Trophoblast cell (in vitro differentiated cells and primary cell): ENCODE measurements at regions not wholly inside any gene's neighbourhood (a gene's known extent, or its start where the extent isn't known, plus 50 kb on each side); places are given as distances from the start of the nearest gene placed in this dataset.
"Not testable (repeated sequence)": the region's sequence is repeated elsewhere in the genome, so short reads cannot be mapped to it uniquely, and the experiment has no call there.

ENCODE experiments used
- DNase-seq, 2 donors: peaks; one replicate each; pipeline ENCODE4 v3.0.0-alpha.2; 2016
- H2AFZ ChIP-seq: 2 replicates; pipeline ENCODE4 v1.6.1; 2013; ENCODE audit warnings: low read length, moderate library complexity, mild to moderate bottlenecking; ENCODE audit not compliant: insufficient read depth, poor library complexity
- H2AK5ac ChIP-seq: 2 replicates; pipeline ENCODE4 v1.6.1; 2013; ENCODE audit warnings: mild to moderate bottlenecking, low read length
- H2BK120ac ChIP-seq: 2 replicates; pipeline ENCODE4 v1.6.1; 2013; ENCODE audit warnings: low read length, mild to moderate bottlenecking, moderate library complexity; ENCODE audit not compliant: insufficient read depth, poor library complexity
- H2BK12ac ChIP-seq: 2 replicates; pipeline ENCODE4 v1.6.1; 2013; ENCODE audit warnings: mild to moderate bottlenecking, low read length, moderate library complexity
- H2BK5ac ChIP-seq: 2 replicates; pipeline ENCODE4 v1.6.1; 2013; ENCODE audit warnings: low read length, low read depth, moderate library complexity, mild to moderate bottlenecking; ENCODE audit not compliant: poor library complexity
- H3K14ac ChIP-seq: 2 replicates; pipeline ENCODE4 v1.6.1; 2013; ENCODE audit warnings: mild to moderate bottlenecking, low read length
- H3K18ac ChIP-seq: 2 replicates; pipeline ENCODE4 v1.6.1; 2013; ENCODE audit warnings: mild to moderate bottlenecking, low read length
- H3K23ac ChIP-seq: 2 replicates; pipeline ENCODE4 v1.6.1; 2013; ENCODE audit warnings: low read length
- H3K27ac ChIP-seq: 2 replicates; pipeline ENCODE4 v1.5.1; 2013; ENCODE audit warnings: low read depth, mild to moderate bottlenecking, inconsistent platforms, low read length, moderate library complexity
- H3K27me3 ChIP-seq: 2 replicates; pipeline ENCODE4 v1.6.1; 2013; ENCODE audit warnings: inconsistent platforms, mild to moderate bottlenecking, low read length, moderate library complexity; ENCODE audit not compliant: insufficient read depth
- H3K36me3 ChIP-seq, 2 experiments: 1 replicate in 1 of 2; 2 replicates in 1 of 2; pipeline ENCODE4 v1.6.1; 2013; ENCODE audit warnings: low read length in 2 of 2, mild to moderate bottlenecking in 2 of 2, moderate library complexity in 1 of 2; ENCODE audit not compliant: insufficient read depth in 2 of 2, control insufficient read depth in 1 of 2
- H3K4ac ChIP-seq: 2 replicates; pipeline ENCODE4 v1.6.1; 2013; ENCODE audit warnings: low read depth, mild to moderate bottlenecking, low read length, moderate library complexity
- H3K4me1 ChIP-seq, 2 experiments: 1 replicate in 1 of 2; 2 replicates in 1 of 2; pipeline ENCODE4 v1.6.1; 2013; ENCODE audit warnings: low read length in 2 of 2, mild to moderate bottlenecking in 2 of 2, moderate library complexity in 1 of 2; ENCODE audit not compliant: insufficient read depth in 2 of 2, control insufficient read depth in 1 of 2
- H3K4me2 ChIP-seq: 2 replicates; pipeline ENCODE4 v1.6.1; 2013; ENCODE audit warnings: inconsistent platforms, mild to moderate bottlenecking, low read length, moderate library complexity
- H3K4me3 ChIP-seq: 2 replicates; pipeline ENCODE4 v1.5.1; 2013; ENCODE audit warnings: mild to moderate bottlenecking, low read depth, low read length, inconsistent platforms
- H3K79me1 ChIP-seq: one replicate; pipeline ENCODE4 v1.6.1; 2013; ENCODE audit warnings: low read length
- H3K79me2 ChIP-seq: 2 replicates; pipeline ENCODE4 v1.6.1; 2013; ENCODE audit warnings: low read length, mild to moderate bottlenecking; ENCODE audit not compliant: control insufficient read depth, insufficient read depth, poor library complexity
- H3K9ac ChIP-seq: 2 replicates; pipeline ENCODE4 v1.6.1; 2013; ENCODE audit warnings: mild to moderate bottlenecking, low read length
- H3K9me3 ChIP-seq: 2 replicates; pipeline ENCODE4 v1.6.1; 2013; ENCODE audit warnings: low read depth, mild to moderate bottlenecking, control low read depth, inconsistent platforms, low read length; ENCODE audit not compliant: insufficient read depth
- H4K12ac ChIP-seq: 2 replicates; pipeline ENCODE4 v1.6.1; 2013; ENCODE audit warnings: low read depth, mild to moderate bottlenecking, low read length, moderate library complexity
- H4K8ac ChIP-seq: 2 replicates; pipeline ENCODE4 v1.6.1; 2013; ENCODE audit warnings: low read depth, mild to moderate bottlenecking, low read length, moderate library complexity
- H4K91ac ChIP-seq: one replicate; pipeline ENCODE4 v1.6.1; 2013; ENCODE audit warnings: low read depth, mild to moderate bottlenecking, low read length, moderate library complexity
- WGBS: extraction: QIAGEN DNeasy Blood & Tissue Kit; methylation state at CpG from one replicate; pipeline ENCODE4 v1.1.7; 2013; ENCODE audit warnings: missing lambda C conversion rate; ENCODE audit not compliant: insufficient read length, insufficient coverage; ENCODE audit errors: extremely low coverage; 5-methylcytosine and 5-hydroxymethylcytosine counted together

GRCh38 chr15:98549003-98549402 lies 99.3 kb upstream of the IGF1R start:
- Histone ChIP-seq H3K27ac (no peak overlapping the region), H2BK12ac (no peak overlapping the region), H3K4me2 (peak overlapping the region; percentile 90), H3K18ac (no peak overlapping the region), H2BK5ac (no peak overlapping the region), H3K23ac (no peak overlapping the region), H3K79me1 (peaks cover 3% of the 10 kb centered on the region), H3K14ac (no peak overlapping the region), H3K9ac (no peak overlapping the region), H3K27me3 (peaks cover 15% of the 10 kb centered on the region), H4K91ac (no peak overlapping the region), H3K79me2 (no peaks in the 10 kb centered on the region), H3K36me3 (no peaks in the 10 kb centered on the region), H3K9me3 (peaks cover 5% of the 10 kb centered on the region), H2BK120ac (no peak overlapping the region), H2AK5ac (no peak overlapping the region), H3K4ac (no peak overlapping the region), H3K4me3 (no peak overlapping the region), H3K4me1 (peaks cover 5 to 12% of the 10 kb centered on the region in 2 experiments), H4K12ac (no peak overlapping the region), H2AFZ (peak overlapping the region; percentile 40), H4K8ac (no peak overlapping the region)
- no peak for DNase-seq
- no CpG with 5 or more reads among the region's 11 CpGs for WGBS

GRCh38 chr15:98549741-98550140 lies 98.6 kb upstream of the IGF1R start:
- H3K27ac ChIP-seq = no peak overlapping the region
- no peak overlapping the region for H2AK5ac ChIP-seq
- H3K79me2 ChIP-seq = no peaks in the 10 kb centered on the region
- H3K18ac ChIP-seq = no peak overlapping the region
- H3K4me1 ChIP-seq = peaks cover 5 to 12% of the 10 kb centered on the region in 2 experiments
- H4K12ac ChIP-seq = no peak overlapping the region
- no peak overlapping the region for H3K23ac ChIP-seq
- no peak overlapping the region for H3K14ac ChIP-seq
- H3K4ac ChIP-seq = no peak overlapping the region
- no peaks in the 10 kb centered on the region for H3K36me3 ChIP-seq
- no peak overlapping the region for H3K4me3 ChIP-seq
- H4K91ac ChIP-seq = no peak overlapping the region
- H3K79me1 ChIP-seq = peaks cover 3% of the 10 kb centered on the region
- no CpG with 5 or more reads among the region's 26 CpGs for WGBS
- H2BK5ac ChIP-seq = no peak overlapping the region
- peaks cover 5% of the 10 kb centered on the region for H3K9me3 ChIP-seq
- H3K4me2 ChIP-seq = no peak overlapping the region
- H2BK120ac ChIP-seq = no peak overlapping the region
- H2AFZ ChIP-seq = no peak overlapping the region
- H3K9ac ChIP-seq = no peak overlapping the region
- DNase-seq = no peak
- H3K27me3 ChIP-seq = peaks cover 15% of the 10 kb centered on the region
- no peak overlapping the region for H4K8ac ChIP-seq
- H2BK12ac ChIP-seq = no peak overlapping the region

- H2BK12ac ChIP-seq, H4K8ac ChIP-seq, H4K91ac ChIP-seq, H3K9ac ChIP-seq, H3K14ac ChIP-seq, H3K18ac ChIP-seq, H2AFZ ChIP-seq, H4K12ac ChIP-seq, H3K79me1 ChIP-seq, H3K23ac ChIP-seq, H3K4me2 ChIP-seq, H2BK5ac ChIP-seq, H3K9me3 ChIP-seq, DNase-seq, H3K4ac ChIP-seq, H3K27ac ChIP-seq, H3K36me3 ChIP-seq, H3K4me3 ChIP-seq, H2BK120ac ChIP-seq, H3K79me2 ChIP-seq, H2AK5ac ChIP-seq: not testable (repeated sequence)
- H3K4me1 ChIP-seq = peaks cover 5 to 12% of the 10 kb centered on the region in 2 experiments
- peaks cover 15% of the 10 kb centered on the region for H3K27me3 ChIP-seq
- WGBS = no CpG with 5 or more reads among the region's 7 CpGs
Measured at GRCh38 chr15:98550363-98550762, 98.0 kb upstream of the IGF1R start.

GRCh38 chr15:98551936-98552562 lies 96.3 kb upstream of the IGF1R start:
- no peaks in the 10 kb centered on the region for H3K36me3 ChIP-seq

More at GRCh38 chr15:98551936-98552562, 96.3 kb upstream of the IGF1R start:
- DNase-seq = peak; percentile 61 to 87
- Histone ChIP-seq H2BK12ac (no peak overlapping the region), H2BK120ac (no peak overlapping the region), H3K23ac (no peak overlapping the region), H3K4me2 (no peak overlapping the region), H2AK5ac (no peak overlapping the region), H2AFZ (no peak overlapping the region), H3K9ac (no peak overlapping the region), H3K14ac (no peak overlapping the region), H4K12ac (no peak overlapping the region), H3K9me3 (peaks cover 3% of the 10 kb centered on the region), H3K79me1 (peaks cover 3% of the 10 kb centered on the region), H2BK5ac (no peak overlapping the region), H3K27ac (no peak overlapping the region), H3K4me1 (peaks cover 5 to 12% of the 10 kb centered on the region in 2 experiments), H4K91ac (no peak overlapping the region), H3K4me3 (no peak overlapping the region), H3K27me3 (peaks cover 11% of the 10 kb centered on the region), H4K8ac (no peak overlapping the region), H3K79me2 (no peaks in the 10 kb centered on the region), H3K18ac (no peak overlapping the region), H3K4ac (no peak overlapping the region)
- no CpG with 5 or more reads among the region's 11 CpGs for WGBS
